Stimulated activated CD4-positive, alpha-beta T cell treated with anti-CD3 and anti-CD28 coated beads, Interleukin-15, amount 100 ng/mL, for 48 hours (primary cell): ENCODE measurements at regions not wholly inside any gene's neighbourhood (a gene's known extent, or its start where the extent isn't known, plus 50 kb on each side); places are given as distances from the start of the nearest gene placed in this dataset.

Experiments used
- DNase-seq, 2 donors: peaks; one replicate each; pipeline ENCODE4 v3.0.0-alpha.2; 2020; ENCODE audit warnings: low read depth in 2 of 2

GRCh38 chr9:13487498-13487897, 208.0 kb upstream of the MPDZ start:
- no peak for DNase-seq

GRCh38 chr9:13487071-13487470, 207.6 kb upstream of the MPDZ start:
- no peak for DNase-seq

GRCh38 chr9:13485068-13485596, 205.6 kb upstream of the MPDZ start:
- no peak for DNase-seq

GRCh38 chr9:13484186-13484585, 204.7 kb upstream of the MPDZ start:
- DNase-seq, result no peak

GRCh38 chr9:13481274-13481673, 201.8 kb upstream of the MPDZ start:
- no peak for DNase-seq

- no peak for DNase-seq
Observed at GRCh38 chr9:13480693-13481092, 201.2 kb upstream of the MPDZ start.

- no peak for DNase-seq
Observed at GRCh38 chr9:13479096-13479495, 199.6 kb upstream of the MPDZ start.

GRCh38 chr9:13478639-13479038, 199.1 kb upstream of the MPDZ start:
- no peak for DNase-seq

GRCh38 chr9:13478160-13478559, 198.7 kb upstream of the MPDZ start:
- DNase-seq, result no peak

GRCh38 chr9:13470836-13471235, 191.3 kb upstream of the MPDZ start:
- DNase-seq, result no peak

- DNase-seq, result no peak
Observed at GRCh38 chr9:13467157-13467556, 187.7 kb upstream of the MPDZ start.

- no peak for DNase-seq
Observed at GRCh38 chr9:13461414-13461991, 182.0 kb upstream of the MPDZ start.

GRCh38 chr9:13459071-13459470, 179.6 kb upstream of the MPDZ start:
- no peak for DNase-seq

GRCh38 chr9:13457795-13458194, 178.3 kb upstream of the MPDZ start:
- no peak for DNase-seq

- DNase-seq, result no peak
Observed at GRCh38 chr9:13450723-13451122, 171.2 kb upstream of the MPDZ start.

GRCh38 chr9:13448482-13448881, 169.0 kb upstream of the MPDZ start:
- no peak for DNase-seq

GRCh38 chr9:13447843-13448422, 168.4 kb upstream of the MPDZ start:
- no peak for DNase-seq

GRCh38 chr9:13446938-13447842, 167.7 kb upstream of the MPDZ start:
- no peak for DNase-seq

GRCh38 chr9:13446286-13446937, 166.9 kb upstream of the MPDZ start:
- no peak for DNase-seq

- no peak for DNase-seq
Observed at GRCh38 chr9:13445103-13445500, 165.6 kb upstream of the MPDZ start.

GRCh38 chr9:13444245-13445102, 165.0 kb upstream of the MPDZ start:
- DNase-seq, result no peak
